ENCODE measurements at regions not wholly inside any gene's neighbourhood (a gene's known extent, or its start where the extent isn't known, plus 50 kb on each side); places are given as distances from the start of the nearest gene placed in this dataset.
A peak's percentile ranks its signal among the peaks of the same experiment; 100 is the strongest.
"Not testable (repeated sequence)": the region's sequence is repeated elsewhere in the genome, so short reads cannot be mapped to it uniquely, and the experiment has no call there.

DNA sequence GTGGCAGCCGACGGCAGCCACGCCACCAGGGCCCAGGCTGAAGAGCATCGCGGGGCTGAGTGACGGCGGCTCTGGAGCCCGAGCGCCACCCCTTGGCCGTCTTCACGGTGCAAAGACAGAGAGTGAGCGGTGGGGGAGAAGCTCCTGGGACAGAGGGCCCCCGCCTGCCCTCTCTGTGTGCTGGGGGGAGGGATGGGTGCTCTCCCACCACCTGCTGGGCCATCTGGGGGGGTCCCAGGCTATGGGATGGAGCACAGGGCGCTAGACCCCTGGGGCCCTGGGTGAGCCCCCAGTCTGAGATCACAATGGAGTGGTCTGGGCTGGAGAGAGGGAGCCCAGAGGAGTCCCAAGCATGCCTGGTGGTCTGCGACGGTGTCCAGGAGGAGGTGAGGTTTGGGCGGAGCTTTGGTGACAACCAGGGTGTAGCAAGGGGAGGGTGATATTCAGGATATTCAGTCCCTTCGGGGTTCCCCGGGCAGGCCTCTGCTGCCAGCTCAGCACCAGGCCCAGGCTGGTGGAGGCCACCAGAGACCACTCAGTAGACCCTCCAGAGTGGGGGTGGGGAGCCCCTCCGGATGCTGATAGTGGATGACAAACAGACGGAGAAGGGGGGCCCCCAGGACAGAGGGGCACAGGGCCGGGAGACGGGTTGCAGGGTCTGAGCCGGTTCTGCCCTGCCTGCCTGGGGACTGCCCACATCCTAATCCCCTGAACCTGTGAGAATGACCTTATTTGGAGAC is 78.1 kb upstream of the PRR5 start:
- TF ChIP-seq, protein P1, sequence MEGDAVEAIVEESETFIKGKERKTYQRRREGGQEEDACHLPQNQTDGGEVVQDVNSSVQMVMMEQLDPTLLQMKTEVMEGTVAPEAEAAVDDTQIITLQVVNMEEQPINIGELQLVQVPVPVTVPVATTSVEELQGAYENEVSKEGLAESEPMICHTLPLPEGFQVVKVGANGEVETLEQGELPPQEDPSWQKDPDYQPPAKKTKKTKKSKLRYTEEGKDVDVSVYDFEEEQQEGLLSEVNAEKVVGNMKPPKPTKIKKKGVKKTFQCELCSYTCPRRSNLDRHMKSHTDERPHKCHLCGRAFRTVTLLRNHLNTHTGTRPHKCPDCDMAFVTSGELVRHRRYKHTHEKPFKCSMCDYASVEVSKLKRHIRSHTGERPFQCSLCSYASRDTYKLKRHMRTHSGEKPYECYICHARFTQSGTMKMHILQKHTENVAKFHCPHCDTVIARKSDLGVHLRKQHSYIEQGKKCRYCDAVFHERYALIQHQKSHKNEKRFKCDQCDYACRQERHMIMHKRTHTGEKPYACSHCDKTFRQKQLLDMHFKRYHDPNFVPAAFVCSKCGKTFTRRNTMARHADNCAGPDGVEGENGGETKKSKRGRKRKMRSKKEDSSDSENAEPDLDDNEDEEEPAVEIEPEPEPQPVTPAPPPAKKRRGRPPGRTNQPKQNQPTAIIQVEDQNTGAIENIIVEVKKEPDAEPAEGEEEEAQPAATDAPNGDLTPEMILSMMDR (IDR thresholded peaks at IDR 0.05; ENCODE audit: low read depth, low read length): peak; percentile 69
- DNase-seq (ENCODE audit: low read depth, low spot score): no peak
- in situ Hi-C loops (cut with HindIII; ENCODE audit: low sequenced_read_pairs): no loop called here
- H3K4me3 ChIP-seq (ENCODE audit: low read depth, low read length): no peak overlapping the region

GRCh38 chr22:44622679-44623078 is 79.3 kb upstream of the PRR5 start:
- in situ Hi-C loops (cut with HindIII; ENCODE audit: low sequenced_read_pairs): no loop called here
- DNase-seq (ENCODE audit: low read depth, low spot score): no peak
- TF ChIP-seq, protein P1 (IDR thresholded peaks at IDR 0.05; ENCODE audit: low read depth, low read length): no peak
- no peak overlapping the region for H3K4me3 ChIP-seq (ENCODE audit: low read depth, low read length)

DNA sequence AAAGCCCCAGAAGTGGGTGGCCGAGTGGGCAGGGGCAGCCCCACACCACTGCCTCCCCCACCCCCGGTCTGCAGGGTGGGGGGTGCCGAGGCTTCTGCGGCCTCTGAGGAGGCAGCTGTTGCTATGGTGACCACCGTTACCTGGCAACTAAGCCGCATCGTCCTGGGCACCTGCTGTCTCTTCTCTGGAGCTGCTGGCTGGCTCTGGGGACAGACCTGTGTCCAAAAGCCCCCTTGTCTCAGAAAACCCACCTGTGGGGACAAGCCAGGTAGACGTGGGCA is 79.9 kb upstream of the PRR5 start:
- TF ChIP-seq, protein P1 (IDR thresholded peaks at IDR 0.05; ENCODE audit: low read depth, low read length): no peak
- H3K4me3 ChIP-seq (ENCODE audit: low read depth, low read length): no peak overlapping the region
- in situ Hi-C loops (cut with HindIII; ENCODE audit: low sequenced_read_pairs): no loop called here
- no peak for DNase-seq (ENCODE audit: low read depth, low spot score)

DNA sequence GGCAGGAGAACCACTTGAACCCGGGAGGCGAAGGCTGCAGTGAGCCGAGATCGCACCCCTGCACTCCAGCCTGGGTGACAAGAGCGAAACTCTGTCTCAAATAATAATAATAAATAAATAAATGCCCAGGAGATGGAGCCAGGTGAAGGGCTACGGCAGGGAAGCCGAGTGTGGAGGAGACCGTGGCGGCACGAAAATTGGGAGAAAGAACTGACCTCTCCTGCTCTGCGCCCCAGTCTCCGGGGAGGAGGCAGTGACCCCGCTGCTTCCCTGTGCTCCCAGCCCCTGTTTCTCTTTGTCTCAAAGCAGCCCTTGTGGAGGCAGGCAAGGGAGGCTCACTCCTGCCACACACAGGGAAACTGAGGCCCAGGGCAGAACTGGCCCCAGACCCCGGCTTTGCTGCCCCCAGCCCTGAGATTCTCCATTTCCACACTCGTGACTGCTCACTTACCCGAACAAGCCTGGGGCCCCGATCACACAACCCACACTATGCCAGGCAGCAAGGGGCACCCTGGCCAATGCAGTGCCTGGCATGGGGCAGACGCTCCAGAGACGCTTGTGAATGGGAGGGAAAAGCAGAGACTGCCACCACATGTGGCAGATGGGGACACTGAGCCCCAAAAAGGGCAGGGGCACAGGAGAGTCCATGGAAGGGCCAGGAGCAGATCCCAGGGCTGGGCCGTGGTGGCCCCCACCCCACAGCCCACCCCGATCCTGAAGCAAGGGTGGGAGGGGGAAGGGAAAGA is 80.4 kb upstream of the PRR5 start:
- in situ Hi-C loops (cut with HindIII; ENCODE audit: low sequenced_read_pairs): no loop called here
- TF ChIP-seq, protein P1 (IDR thresholded peaks at IDR 0.05; ENCODE audit: low read depth, low read length): no peak

DNA sequence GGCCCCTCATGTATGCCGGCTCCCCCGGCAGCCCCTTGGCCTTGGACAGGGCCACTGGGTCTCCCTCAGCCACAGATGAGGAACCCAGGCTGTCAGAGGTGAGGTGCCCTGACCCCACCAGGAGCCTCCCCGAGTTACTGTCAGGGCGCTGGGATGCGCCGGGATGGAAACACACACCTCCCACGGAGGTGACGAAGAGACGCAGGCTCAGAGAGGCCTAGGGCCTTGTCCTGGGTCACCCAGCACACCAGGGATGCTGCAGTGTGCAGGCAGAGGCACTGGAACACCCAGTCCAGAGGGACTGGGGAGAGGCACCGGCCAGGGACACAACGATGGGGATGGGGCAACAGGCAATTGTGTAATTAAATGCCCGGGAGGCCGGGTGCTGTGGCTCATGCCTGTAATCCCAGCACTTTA is 81.2 kb upstream of the PRR5 start:
- H3K4me3 ChIP-seq (ENCODE audit: low read depth, low read length): no peak overlapping the region
- DNase-seq (ENCODE audit: low read depth, low spot score): no peak
- TF ChIP-seq, protein P1 (IDR thresholded peaks at IDR 0.05; ENCODE audit: low read depth, low read length): no peak
- in situ Hi-C loops (cut with HindIII; ENCODE audit: low sequenced_read_pairs): no loop called here

More for the DNA sequence above, 80.4 kb upstream of the PRR5 start:
- no peak overlapping the region for H3K4me3 ChIP-seq (ENCODE audit: low read depth, low read length)
- DNase-seq (ENCODE audit: low read depth, low spot score): no peak

- H3K4me3 ChIP-seq (ENCODE audit: low read depth, low read length): no peak overlapping the region
- TF ChIP-seq, protein P1 (IDR thresholded peaks at IDR 0.05; ENCODE audit: low read depth, low read length): no peak
- in situ Hi-C loops (cut with HindIII; ENCODE audit: low sequenced_read_pairs): no loop called here
- DNase-seq (ENCODE audit: low read depth, low spot score): peak; percentile 54
These were observed 81.7 kb upstream of the PRR5 start for GRCh38 chr22:44620129-44620840.

- H3K4me3 ChIP-seq (ENCODE audit: low read depth, low read length); in situ Hi-C loops (cut with HindIII; ENCODE audit: low sequenced_read_pairs); DNase-seq (ENCODE audit: low read depth, low spot score): not testable (repeated sequence)
These were observed 82.4 kb upstream of the PRR5 start for GRCh38 chr22:44619560-44620128.

DNA sequence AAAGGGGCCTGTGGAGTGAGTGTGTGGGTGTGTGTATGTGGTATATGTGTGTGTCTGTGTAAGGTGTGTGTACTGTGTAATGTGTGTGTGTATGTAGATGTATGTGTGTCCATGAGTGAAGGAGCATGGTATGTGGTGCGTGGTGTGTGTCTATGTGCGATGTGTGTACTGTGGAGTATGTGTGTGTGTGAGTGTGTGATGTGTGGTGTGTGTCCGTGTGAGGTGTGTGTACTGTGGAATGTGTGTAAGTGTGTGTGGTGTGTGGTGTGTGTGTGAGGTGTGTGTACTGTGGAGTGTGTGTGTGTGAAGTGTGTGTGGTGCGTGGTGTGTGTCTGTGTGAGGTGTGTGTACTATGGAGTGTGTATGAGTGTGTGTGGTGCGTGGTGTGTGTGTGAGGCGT is 83.1 kb upstream of the PRR5 start:
- in situ Hi-C loops (cut with HindIII; ENCODE audit: low sequenced_read_pairs); DNase-seq (ENCODE audit: low read depth, low spot score); H3K4me3 ChIP-seq (ENCODE audit: low read depth, low read length): not testable (repeated sequence)

Data from astrocyte of the spinal cord (primary cell).